HG03378 (cell line): ENCODE measurements at regions not wholly inside any gene's neighbourhood (a gene's known extent, or its start where the extent isn't known, plus 50 kb on each side); places are given as distances from the start of the nearest gene placed in this dataset.
"Not testable (repeated sequence)": the region's sequence is repeated elsewhere in the genome, so short reads cannot be mapped to it uniquely, and the experiment has no call there.

Source experiments
- ATAC-seq: cut with Tn5 transposase; IDR thresholded peaks from one replicate; pipeline ENCODE4 v1.9.1; 2021; ENCODE audit warnings: mild to moderate bottlenecking, moderate library complexity; ENCODE audit not compliant: unreplicated experiment

DNA sequence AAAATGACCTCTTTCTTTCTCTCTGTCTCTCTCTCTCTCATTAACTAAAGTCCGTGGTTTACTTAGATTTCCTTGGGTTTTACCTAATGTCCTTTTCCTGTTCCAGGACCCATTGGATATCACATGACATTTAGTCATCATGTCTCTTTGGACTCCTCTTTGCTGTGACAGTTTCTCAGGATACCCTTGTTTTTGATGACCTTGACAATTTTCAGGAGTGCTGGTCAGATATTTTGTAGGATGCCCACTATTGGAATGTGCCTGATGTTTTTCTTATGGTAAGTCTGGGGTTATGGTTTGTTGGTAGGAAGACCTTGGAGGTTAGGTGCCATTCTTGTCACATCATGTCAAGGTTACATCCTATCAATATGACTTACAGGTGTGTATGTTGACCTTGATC is 199.2 kb upstream of the HTR1E start:
- no peak for ATAC-seq

DNA sequence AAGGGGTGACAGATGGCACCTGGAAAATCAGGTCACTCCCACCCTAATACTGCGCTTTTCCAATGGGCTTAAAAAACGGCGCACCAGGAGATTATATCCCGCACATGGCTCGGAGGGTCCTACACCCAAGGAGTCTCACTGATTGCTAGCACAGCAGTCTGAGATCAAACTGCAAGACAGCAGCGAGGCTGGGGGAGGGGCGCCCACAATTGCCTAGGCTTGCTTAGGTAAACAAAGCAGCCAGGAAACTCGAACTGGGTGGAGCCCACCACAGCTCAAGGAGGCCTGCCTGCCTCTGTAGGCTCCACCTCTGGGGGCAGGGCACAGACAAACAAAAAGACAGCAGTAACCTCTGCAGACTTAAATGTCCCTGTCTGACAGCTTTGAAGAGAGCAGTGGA is 205.7 kb upstream of the HTR1E start:
- not testable (repeated sequence) for ATAC-seq

DNA sequence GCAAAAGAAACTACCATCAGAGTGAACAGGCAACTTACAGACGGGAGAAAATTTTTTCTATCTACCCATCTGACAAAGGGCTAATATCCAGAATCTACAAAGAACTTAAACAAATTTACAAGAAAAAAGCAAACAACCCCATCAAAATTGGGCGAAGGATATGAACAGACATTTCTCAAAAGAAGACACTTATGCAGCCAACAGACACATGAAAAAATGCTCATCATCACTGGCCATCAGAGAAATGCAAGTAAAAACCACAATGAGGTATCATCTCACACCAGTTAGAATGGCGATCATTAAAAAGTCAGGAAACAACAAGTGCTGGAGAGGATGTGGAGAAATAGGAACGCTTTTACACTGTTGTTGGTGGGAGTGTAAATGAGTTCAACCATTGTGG is 206.6 kb upstream of the HTR1E start:
- not testable (repeated sequence) for ATAC-seq

DNA sequence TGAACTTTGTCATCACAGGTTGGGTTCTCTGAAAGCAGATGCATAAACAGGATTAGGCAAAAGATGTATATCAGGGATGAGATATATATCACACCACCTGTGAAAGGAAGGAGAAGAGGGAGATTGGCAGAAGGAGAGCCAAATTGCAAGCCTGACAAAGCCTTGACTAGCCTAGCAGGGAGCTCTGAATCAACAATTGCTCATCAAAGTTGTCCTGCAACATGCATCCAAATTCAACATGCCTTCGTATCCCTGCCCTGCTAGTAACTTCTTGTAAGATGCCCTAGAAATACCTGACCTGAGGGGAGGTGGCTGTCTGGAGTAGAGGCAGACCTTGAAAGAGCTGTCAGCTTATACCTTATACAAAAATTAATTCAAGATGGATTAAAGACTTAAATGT is 207.1 kb upstream of the HTR1E start:
- no peak for ATAC-seq

DNA sequence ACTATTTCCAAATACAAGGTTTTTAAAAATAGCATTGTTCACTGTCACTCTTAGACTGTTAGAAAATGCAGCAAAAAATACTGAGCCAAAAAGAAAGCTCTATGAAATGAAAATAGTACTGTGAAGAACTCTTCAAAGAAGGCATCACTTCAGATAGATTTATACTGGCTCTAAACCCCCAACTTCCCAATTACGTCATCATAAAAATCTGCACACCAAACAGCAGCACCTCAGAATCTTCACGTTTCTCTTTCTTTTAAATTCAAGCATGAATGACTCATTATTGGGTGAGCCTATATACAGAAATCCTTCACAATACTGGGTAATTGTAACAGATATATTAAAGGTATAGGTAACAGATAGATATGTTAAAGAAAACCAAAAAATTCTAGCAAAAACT is 208.4 kb upstream of the HTR1E start:
- no peak for ATAC-seq

DNA sequence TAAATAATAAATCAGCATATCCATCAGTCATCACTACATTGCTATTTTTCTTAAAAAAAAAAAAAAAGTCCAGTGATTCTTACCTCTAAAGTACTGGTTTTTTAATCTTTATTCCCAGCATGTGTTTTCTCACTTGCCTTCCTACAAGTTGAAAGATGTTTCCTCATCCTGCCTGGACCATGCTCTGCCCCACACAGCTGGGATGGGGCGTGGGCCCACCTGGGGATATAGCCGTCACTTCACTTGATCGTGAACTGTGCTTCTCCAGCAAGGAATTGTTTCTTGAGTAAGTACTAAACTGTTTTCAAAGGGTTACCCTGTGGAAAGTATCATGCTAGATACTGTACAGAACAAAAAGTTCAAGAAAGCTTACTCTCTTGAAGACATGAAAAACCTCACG is 212.6 kb upstream of the HTR1E start:
- no peak for ATAC-seq

DNA sequence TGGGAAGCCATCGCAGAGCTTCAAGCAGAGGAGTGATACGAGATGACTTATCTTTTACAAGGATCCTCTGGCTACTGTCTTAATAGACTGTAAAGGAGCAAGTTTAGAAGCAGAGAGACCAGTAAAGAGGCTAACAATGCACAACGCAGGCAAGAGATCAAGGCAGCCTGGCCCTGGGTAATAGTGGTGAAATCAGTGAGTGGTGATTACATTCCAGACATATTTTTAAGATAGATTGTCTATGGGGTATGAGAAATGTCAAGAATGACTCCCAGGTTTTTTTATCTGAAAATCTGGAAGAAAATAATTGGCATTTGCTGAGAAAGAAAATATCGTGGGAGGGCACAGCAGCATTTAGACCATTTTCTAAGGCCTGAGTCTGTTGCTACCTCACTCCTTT is 213.6 kb upstream of the HTR1E start:
- ATAC-seq, result no peak

DNA sequence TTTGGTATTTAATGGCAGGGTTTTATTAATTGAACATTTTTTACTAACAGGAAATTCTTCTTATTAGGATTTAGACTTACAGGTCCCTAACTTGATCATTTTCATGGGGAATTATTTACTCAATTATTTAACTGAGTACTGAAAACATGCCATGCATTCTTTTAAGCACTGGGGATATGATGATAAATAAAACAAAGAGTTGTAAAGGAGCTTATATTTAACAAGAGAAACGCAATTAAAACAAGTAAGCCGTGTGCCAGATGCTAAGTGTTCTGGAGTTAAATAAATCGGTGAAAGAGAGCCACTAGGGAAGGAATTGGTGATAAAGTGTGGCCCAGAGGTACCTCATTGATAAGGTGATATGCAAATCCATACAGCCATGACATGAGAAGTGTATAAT is 214.2 kb upstream of the HTR1E start:
- ATAC-seq, result no peak

DNA sequence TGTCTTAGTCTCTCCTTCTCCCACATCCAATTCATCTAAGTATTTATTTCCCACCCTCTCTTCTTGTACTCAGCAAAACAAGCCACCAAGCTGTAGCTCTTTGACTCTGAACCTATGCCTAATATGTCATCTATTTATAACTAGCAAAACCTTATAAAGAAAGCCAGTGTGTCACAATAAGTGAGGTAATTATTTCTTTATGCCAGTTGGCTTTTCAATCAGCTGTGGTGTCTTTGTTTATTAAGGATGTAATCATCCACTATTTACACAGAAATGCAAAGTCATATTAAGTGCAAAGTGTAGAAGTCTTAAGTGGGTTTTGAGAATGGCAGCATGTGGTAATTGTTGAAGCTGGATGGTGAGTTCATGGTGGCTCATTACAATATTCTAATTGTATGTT is 215.2 kb upstream of the HTR1E start:
- no peak for ATAC-seq

DNA sequence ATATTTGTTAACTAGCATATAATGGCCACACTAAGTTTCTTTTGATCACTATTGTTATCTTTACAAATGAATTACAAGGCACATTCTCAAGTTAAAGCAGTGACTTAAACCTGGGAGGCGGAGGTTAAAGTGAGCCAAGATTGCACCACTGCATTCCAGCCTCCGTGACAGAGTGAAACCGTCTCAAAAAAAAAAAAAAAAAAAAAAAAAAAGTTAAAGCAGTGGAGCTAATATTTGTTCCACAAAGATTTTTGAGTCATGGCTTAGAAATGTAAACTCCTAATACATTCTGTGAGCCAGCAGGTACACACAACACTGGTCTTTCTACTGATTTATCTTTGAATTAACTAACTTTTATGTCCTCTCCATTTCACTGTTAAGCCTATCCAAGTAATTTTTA is 221.7 kb upstream of the HTR1E start:
- no peak for ATAC-seq

DNA sequence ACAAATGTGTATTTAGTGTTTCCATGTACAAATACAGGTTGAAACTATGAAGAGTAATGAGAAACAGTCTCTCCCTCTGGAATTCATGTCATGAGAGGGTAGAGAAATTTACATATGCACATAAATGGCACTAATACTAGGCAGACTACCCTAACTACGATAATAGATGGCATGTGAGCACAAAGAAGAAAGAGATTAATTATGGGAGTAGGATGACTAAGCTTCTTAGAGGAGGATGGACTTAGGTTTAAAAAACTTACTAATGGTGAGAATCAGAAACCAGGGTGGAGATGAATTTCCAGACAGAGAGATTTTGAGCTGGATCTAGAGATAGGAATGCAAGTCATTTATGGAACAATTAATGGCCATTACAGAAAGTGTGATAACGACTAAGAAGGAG is 225.3 kb upstream of the HTR1E start:
- ATAC-seq, result no peak

DNA sequence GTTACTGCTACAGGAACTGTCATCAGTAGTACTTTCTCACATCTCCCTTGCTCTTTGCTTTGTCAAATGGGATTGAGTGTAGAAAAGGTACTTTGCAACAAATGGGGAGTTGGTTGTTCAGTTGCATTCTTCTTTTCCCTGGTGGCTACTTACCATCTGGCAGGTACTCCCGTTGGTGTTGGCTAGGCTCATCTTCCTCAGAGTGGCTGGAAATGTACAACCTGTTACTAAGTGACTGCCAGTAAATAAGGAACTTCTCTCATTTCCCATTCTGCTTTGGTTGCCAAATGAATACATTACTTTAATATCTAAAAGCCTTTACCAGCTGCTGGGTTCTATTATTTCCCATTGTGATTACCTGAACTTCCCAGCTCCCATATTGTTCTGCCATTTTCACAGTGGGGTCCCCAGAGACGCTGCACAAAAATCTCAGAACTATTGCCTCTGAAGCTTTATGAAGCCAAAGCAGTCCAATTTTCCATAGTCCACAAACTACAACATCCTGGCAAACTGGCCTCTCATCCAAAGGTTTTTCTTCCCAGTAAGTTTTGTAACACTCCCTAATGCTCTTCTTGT is 229.7 kb upstream of the HTR1E start:
- ATAC-seq, result no peak

DNA sequence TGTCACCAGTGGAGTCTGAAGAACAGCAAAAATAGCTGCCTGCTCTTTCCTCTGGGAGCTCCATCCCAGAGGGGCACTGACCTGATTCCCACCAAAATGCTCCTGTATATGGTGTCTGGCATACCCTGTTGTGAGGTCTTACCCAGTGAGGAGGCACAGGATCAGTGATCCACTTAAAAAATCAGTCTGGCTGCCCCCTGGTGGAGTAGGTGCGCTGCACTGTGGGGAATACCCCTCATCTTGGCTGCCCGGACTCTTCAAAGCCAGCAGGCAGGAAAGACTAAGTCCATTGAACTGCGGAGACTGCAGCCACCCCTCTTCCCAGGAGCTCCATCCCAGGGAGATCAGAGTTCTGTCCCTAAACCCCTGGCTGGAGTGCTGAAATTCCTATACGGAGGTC is 230.9 kb upstream of the HTR1E start:
- no peak for ATAC-seq

DNA sequence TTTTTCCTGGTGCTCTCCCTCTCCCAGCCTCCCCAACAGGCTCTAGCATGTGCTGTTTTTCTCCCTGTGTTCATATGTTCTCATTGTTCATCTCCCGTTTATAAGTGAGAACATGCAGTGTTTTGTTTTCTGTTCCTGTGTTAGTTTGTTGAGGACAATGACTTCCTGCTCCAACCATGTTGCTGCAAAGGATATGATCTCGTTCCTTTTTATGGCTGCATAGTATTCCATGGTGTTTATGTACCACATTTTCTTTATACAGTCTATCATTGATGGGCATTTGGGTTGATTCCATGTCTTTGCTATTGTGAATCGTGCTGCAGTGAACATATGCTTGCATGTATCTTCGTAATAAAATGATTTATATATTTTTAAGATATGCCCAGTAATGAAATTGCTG is 236.1 kb upstream of the HTR1E start:
- ATAC-seq, result not testable (repeated sequence)

DNA sequence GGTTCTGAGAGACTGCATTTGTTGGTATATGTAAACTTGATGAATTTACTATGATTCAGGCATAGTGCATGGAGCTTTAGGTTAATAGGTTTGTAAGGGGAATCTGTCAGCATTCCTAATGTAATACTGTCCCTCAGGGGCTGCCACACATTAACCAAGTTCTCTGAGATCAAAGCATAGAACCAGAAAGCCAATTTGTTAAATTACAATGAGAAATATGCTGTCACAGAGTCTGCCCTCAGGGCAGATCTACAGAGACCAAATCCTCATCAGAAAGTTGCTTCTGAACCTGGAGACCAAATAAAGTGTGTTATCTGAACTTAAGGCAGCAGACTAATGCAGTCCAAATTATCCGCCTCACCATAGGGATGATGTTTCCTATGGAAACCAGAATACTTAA is 250.8 kb upstream of the HTR1E start:
- ATAC-seq, result no peak

DNA sequence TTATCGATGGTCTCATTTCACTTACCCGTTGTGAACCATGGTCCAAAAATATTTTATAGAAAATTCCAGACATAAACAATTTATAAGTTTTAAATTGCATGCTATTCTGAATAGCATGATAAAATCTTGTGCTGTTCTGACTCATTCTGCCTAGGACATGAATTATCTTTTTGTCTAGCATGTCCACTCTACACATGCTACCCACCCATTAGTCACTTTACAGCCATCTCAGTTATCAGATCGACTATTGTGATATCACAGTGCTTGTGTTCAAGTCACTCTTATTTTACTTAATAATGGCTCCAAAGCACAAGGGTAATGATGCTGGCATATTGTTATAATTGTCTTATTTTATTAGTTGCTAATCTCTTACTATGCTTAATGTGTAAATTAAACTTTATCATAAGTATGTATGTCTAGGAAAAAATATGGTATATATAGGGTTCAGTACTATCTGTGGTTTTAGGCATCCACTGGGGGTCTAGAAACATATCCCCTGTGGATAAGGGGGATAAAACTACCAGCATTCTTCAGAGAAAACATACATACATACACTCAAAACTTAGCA is 252.0 kb upstream of the HTR1E start:
- ATAC-seq, result no peak

DNA sequence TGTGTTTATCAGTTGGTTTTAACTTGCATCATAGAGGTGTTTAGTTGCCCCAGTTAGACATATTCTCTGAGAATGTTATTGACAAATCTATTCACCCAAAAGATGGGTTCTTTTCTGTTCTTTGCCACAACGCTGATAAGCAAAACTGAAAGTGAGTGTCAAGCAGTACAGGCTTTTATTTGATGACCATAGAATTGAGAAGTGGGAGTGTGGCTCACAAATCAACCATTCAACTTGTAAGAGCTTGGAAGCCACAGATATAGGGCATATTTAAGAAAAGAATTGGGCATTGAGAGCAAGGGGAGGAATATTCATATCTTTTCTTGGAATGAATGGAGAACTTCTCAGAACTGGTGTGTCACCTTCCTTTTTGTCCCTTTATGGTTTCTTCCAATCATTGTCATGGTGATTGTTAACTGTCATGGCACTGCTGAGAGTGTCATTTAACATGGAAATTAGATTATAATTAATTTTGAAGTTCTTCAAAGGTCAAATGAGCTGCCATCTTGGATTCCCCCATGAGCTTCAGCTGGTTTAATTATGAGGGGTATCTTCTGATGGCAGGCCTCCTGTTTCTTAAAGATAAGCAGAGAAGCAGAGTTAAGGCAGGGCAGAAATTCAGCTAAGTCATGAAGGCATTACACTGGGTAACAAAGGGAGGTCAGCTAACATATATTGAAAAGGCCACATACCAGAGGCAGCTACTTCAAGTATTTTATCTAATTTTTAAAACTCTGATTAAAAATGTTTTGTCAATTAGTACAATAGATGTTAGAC is 254.0 kb upstream of the HTR1E start:
- no peak for ATAC-seq

DNA sequence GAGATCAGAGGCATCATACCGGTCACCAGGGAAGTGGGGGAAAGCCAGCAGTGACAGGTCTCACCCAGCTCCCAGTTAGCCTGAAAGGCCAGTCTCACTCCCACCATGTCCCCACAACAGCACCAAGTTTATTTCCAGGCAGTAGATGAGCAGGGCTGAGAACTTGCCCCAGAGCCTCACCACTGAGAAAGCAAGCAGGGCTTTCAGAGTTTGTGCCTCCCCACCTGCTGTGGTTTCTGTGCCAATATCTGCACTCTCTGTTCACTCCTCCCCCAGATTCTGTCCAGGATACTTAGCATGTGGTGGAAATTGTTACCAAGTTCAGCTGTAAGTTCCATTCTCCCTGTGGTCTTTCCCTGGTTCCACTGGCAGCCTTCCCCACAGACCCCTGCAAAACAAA is 255.0 kb upstream of the HTR1E start:
- no peak for ATAC-seq

DNA sequence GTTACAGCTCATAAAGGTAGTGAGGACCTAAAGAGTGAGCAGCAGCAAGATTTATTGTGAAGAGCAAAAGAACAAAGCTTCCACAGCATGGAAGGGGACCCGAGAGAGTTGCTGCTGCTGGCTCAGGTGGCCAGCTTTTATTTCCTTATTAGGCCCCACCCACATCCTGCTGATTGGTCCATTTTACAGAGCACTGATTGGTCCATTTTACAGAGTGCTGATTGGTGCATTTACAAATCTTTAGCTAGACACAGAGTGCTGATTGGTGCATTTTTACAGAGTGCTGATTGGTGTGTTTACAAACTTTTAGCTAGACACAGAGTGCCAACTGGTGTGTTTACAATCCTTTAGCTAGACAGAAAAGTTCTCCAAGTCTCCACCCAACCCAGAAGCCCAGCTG is 256.2 kb upstream of the HTR1E start:
- ATAC-seq, result not testable (repeated sequence)

DNA sequence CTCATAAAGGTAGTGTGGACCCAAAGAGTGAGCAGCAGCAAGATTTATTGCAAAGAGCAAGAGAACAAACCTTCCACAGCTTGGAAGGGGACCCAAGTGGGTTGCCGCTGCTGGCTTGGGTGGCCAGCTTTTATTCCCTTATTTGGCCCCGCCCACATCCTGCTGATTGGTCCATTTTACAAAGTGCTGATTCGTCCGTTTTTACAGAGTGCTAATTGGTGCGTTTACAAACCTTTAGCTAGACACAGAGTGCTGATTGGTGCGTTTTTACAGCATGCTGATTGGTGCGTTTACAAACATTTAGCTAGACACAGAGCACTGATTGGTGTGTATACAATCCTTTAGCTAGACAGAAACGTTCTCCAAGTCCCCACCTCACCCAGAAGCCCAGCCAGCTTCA is 265.2 kb upstream of the HTR1E start:
- not testable (repeated sequence) for ATAC-seq

DNA sequence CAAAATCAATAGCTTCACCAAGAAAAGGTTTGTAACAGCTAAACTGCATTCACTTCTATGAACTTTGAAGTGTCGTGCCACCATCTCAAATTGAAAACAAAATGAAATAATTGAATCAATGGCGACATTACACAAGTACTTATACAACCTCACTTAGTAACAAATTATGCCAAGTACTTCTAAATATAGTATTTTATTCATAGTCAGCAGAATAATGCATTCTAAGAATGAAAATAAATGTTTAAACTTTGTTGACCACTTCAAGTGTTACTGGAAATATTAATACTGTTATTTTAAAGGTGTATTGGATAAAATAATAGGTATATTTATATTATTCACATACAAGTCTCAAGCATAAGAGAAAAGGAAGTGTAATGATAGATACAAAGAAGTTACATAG is 280.1 kb upstream of the HTR1E start:
- no peak for ATAC-seq

DNA sequence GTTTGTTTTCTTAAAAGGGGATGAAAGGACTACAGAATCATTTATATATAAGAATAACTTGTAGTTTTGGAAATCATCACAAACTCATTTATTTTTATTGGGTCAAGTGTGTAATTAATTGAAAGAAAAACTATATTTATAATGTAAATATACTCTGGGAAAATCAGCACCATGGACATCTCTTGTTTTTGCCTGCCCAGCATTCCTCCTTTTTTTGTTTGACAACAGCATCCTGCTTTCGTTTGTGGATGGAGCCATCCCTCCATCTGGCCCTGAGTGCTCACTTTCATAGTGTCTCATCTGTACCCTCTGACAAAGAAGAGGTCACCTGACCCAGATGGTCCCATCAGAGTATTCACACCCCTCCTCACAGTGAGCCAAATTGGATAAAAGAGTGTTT is 308.2 kb upstream of the HTR1E start:
- ATAC-seq, result no peak

DNA sequence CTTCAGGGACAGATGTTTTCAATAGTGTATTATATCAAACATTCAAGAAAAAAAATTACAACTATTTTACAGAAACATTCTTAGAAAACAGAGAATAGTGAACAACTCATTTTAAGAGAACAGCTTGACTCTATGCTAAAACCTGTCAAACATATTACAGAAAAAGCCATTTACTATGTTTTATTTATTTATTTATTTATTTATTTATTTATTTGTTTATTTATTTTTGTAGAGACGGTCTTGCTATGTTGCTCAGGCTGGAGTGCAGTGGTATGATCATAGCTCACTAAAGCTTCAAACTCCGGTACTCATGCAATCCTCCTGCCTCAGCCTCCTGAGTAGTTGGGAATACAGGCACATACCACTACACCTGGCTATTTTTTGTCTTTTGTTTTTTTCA is 317.9 kb upstream of the HTR1E start:
- no peak for ATAC-seq
